WERI-Rb-1 (cell line): ENCODE measurements at regions not wholly inside any gene's neighbourhood (a gene's known extent, or its start where the extent isn't known, plus 50 kb on each side); places are given as distances from the start of the nearest gene placed in this dataset.
"Not testable (repeated sequence)": the region's sequence is repeated elsewhere in the genome, so short reads cannot be mapped to it uniquely, and the experiment has no call there.

Experiments used
- DNase-seq: peaks from one replicate; pipeline ENCODE4 v3.0.0-alpha.2; 2020
- H3K27ac ChIP-seq: fragments of 250-450 bp; sonication (Bioruptor Pico); 2 replicates; pipeline ENCODE4 v1.5.1; 2020; ENCODE audit warnings: mild to moderate bottlenecking, moderate library complexity
- H3K27me3 ChIP-seq: fragments of 250-450 bp; sonication (Bioruptor Pico); 2 replicates; pipeline ENCODE4 v1.5.1; 2021; ENCODE audit warnings: mild to moderate bottlenecking, low read depth, moderate library complexity; ENCODE audit not compliant: insufficient read depth, severe bottlenecking
- H3K36me3 ChIP-seq: fragments of 250-450 bp; sonication (Bioruptor Pico); 2 replicates; pipeline ENCODE4 v1.5.1; 2020; ENCODE audit warnings: mild to moderate bottlenecking, moderate library complexity
- H3K4me3 ChIP-seq: 2 replicates; pipeline ENCODE4 v1.5.1; 2011; ENCODE audit warnings: low read depth, mild to moderate bottlenecking, control low read depth, low read length
- H3K9me3 ChIP-seq: fragments of 250-450 bp; sonication (Bioruptor Pico); 2 replicates; pipeline ENCODE4 v1.5.1; 2021; ENCODE audit warnings: mild to moderate bottlenecking, moderate library complexity; ENCODE audit not compliant: severe bottlenecking
- CTCF ChIP-seq: IDR thresholded peaks from 2 replicates; pipeline ENCODE4 v1.5.1; 2011; ENCODE audit warnings: low read depth, mild to moderate bottlenecking, control low read depth, inconsistent platforms, low read length

- no peak for TF ChIP-seq CTCF
- no peak for DNase-seq
- Histone ChIP-seq H3K27ac (no peak overlapping the region), H3K27me3 (no peaks in the 10 kb centered on the region), H3K9me3 (no peaks in the 10 kb centered on the region), H3K4me3 (no peak overlapping the region), H3K36me3 (no peaks in the 10 kb centered on the region)
These were observed 569.7 kb downstream of the KCNJ2 start for GRCh38 chr17:70739065-70739464.

- DNase-seq, H3K9me3 ChIP-seq, H3K27me3 ChIP-seq, H3K27ac ChIP-seq, H3K36me3 ChIP-seq, H3K4me3 ChIP-seq: not testable (repeated sequence)
These were observed 577.2 kb downstream of the KCNJ2 start for GRCh38 chr17:70746574-70746973.

- no peak overlapping the region for H3K4me3 ChIP-seq
- DNase-seq: no peak
- no peak overlapping the region for H3K27ac ChIP-seq
- H3K36me3 ChIP-seq: no peaks in the 10 kb centered on the region
- TF ChIP-seq CTCF: no peak
- H3K27me3 ChIP-seq: peaks cover 4% of the 10 kb centered on the region
- H3K9me3 ChIP-seq: no peaks in the 10 kb centered on the region
These were observed 581.7 kb downstream of the KCNJ2 start for GRCh38 chr17:70750983-70751382.

GRCh38 chr17:70752461-70752860, 583.1 kb downstream of the KCNJ2 start:
- H3K9me3 ChIP-seq, H3K27ac ChIP-seq, H3K27me3 ChIP-seq, H3K4me3 ChIP-seq, H3K36me3 ChIP-seq, DNase-seq: not testable (repeated sequence)

GRCh38 chr17:70752966-70753467, 583.7 kb downstream of the KCNJ2 start:
- peaks cover 4% of the 10 kb centered on the region for H3K27me3 ChIP-seq
- no peak overlapping the region for H3K4me3 ChIP-seq
- H3K36me3 ChIP-seq: no peaks in the 10 kb centered on the region
- H3K27ac ChIP-seq: no peak overlapping the region
- no peak for TF ChIP-seq CTCF
- no peaks in the 10 kb centered on the region for H3K9me3 ChIP-seq
- no peak for DNase-seq

GRCh38 chr17:70763018-70763417, 593.7 kb downstream of the KCNJ2 start:
- TF ChIP-seq CTCF: no peak
- Histone ChIP-seq H3K9me3 (no peaks in the 10 kb centered on the region), H3K36me3 (no peaks in the 10 kb centered on the region), H3K27ac (no peak overlapping the region), H3K4me3 (no peak overlapping the region), H3K27me3 (no peaks in the 10 kb centered on the region)
- DNase-seq: no peak

- no peak overlapping the region for H3K4me3 ChIP-seq
- DNase-seq: no peak
- no peaks in the 10 kb centered on the region for H3K9me3 ChIP-seq
- no peaks in the 10 kb centered on the region for H3K36me3 ChIP-seq
- peak; percentile 54 for TF ChIP-seq CTCF
- no peak overlapping the region for H3K27ac ChIP-seq
- H3K27me3 ChIP-seq: no peaks in the 10 kb centered on the region
These were observed 597.9 kb downstream of the KCNJ2 start for GRCh38 chr17:70767102-70767701.
